ENCODE measurements at regions not wholly inside any gene's neighbourhood (a gene's known extent, or its start where the extent isn't known, plus 50 kb on each side); places are given as distances from the start of the nearest gene placed in this dataset.

GRCh38 chr7:25356534-25357151 is 128.4 kb upstream of the NPVF start:
- FAIRE-seq, result no peak
- DNase-seq (ENCODE audit: extremely low spot score, insufficient read length, low read depth), result no peak

- DNase-seq (ENCODE audit: extremely low spot score, insufficient read length, low read depth), result no peak
- no peak for FAIRE-seq
These were observed 130.6 kb upstream of the NPVF start for GRCh38 chr7:25358926-25359325.

GRCh38 chr7:25359471-25360059 is 131.3 kb upstream of the NPVF start:
- DNase-seq (ENCODE audit: extremely low spot score, insufficient read length, low read depth) (no peak), FAIRE-seq (no peak)

- no peak for DNase-seq (ENCODE audit: extremely low spot score, insufficient read length, low read depth)
These were observed 132.2 kb upstream of the NPVF start for GRCh38 chr7:25360451-25360850.

GRCh38 chr7:25361387-25361786 is 133.1 kb upstream of the NPVF start:
- DNase-seq (ENCODE audit: extremely low spot score, insufficient read length, low read depth) (no peak), FAIRE-seq (no peak)

More at GRCh38 chr7:25360451-25360850, 132.2 kb upstream of the NPVF start:
- FAIRE-seq, result no peak

- DNase-seq (ENCODE audit: extremely low spot score, insufficient read length, low read depth), result no peak
- FAIRE-seq, result no peak
These were observed 133.6 kb upstream of the NPVF start for GRCh38 chr7:25361863-25362262.

- FAIRE-seq, result no peak
- DNase-seq (ENCODE audit: extremely low spot score, insufficient read length, low read depth), result no peak
These were observed 140.4 kb upstream of the NPVF start for GRCh38 chr7:25368599-25369201.

- no peak for FAIRE-seq
- no peak for DNase-seq (ENCODE audit: extremely low spot score, insufficient read length, low read depth)
These were observed 141.5 kb upstream of the NPVF start for GRCh38 chr7:25369786-25370185.

GRCh38 chr7:25371972-25372371 is 143.7 kb upstream of the NPVF start:
- DNase-seq (ENCODE audit: extremely low spot score, insufficient read length, low read depth), result no peak
- no peak for FAIRE-seq

- no peak for DNase-seq (ENCODE audit: extremely low spot score, insufficient read length, low read depth)
- FAIRE-seq, result no peak
These were observed 147.7 kb upstream of the NPVF start for GRCh38 chr7:25375805-25376600.

- DNase-seq (ENCODE audit: extremely low spot score, insufficient read length, low read depth), result no peak
- no peak for FAIRE-seq
These were observed 151.3 kb upstream of the NPVF start for GRCh38 chr7:25379351-25380300.

- DNase-seq (ENCODE audit: extremely low spot score, insufficient read length, low read depth) (no peak), FAIRE-seq (no peak)
These were observed 153.7 kb upstream of the NPVF start for GRCh38 chr7:25381818-25382589.

- no peak for FAIRE-seq
- no peak for DNase-seq (ENCODE audit: extremely low spot score, insufficient read length, low read depth)
These were observed 154.6 kb upstream of the NPVF start for GRCh38 chr7:25382869-25383268.

GRCh38 chr7:25383402-25383801 is 155.1 kb upstream of the NPVF start:
- FAIRE-seq (no peak), DNase-seq (ENCODE audit: extremely low spot score, insufficient read length, low read depth) (no peak)

GRCh38 chr7:25384788-25385505 is 156.7 kb upstream of the NPVF start:
- no peak for FAIRE-seq
- no peak for DNase-seq (ENCODE audit: extremely low spot score, insufficient read length, low read depth)

- FAIRE-seq, result no peak
- DNase-seq (ENCODE audit: extremely low spot score, insufficient read length, low read depth), result no peak
These were observed 157.3 kb upstream of the NPVF start for GRCh38 chr7:25385506-25386136.

- no peak for FAIRE-seq
These were observed 158.0 kb upstream of the NPVF start for GRCh38 chr7:25386311-25386744.

GRCh38 chr7:25388681-25389080 is 160.4 kb upstream of the NPVF start:
- FAIRE-seq (no peak), DNase-seq (ENCODE audit: extremely low spot score, insufficient read length, low read depth) (no peak)

More at GRCh38 chr7:25386311-25386744, 158.0 kb upstream of the NPVF start:
- DNase-seq (ENCODE audit: extremely low spot score, insufficient read length, low read depth), result no peak
